AG04450 (cell line): ENCODE measurements at regions not wholly inside any gene's neighbourhood (a gene's known extent, or its start where the extent isn't known, plus 50 kb on each side); places are given as distances from the start of the nearest gene placed in this dataset.
"Not testable (repeated sequence)": the region's sequence is repeated elsewhere in the genome, so short reads cannot be mapped to it uniquely, and the experiment has no call there.

ENCODE experiments used
- CTCF ChIA-PET: fragments of 300-600, 350-600 bp; formaldehyde crosslinking; extraction: SDS; loops from one replicate; lab custom pipeline; 2022; ENCODE audit warnings: antibody characterized with exemption, inconsistent platforms; lab: Charles Lee
- POLR2A ChIA-PET: fragments of 350-600 bp; formaldehyde crosslinking; extraction: SDS; loops from one replicate; lab custom pipeline; 2021; ENCODE audit warnings: antibody characterized with exemption, inconsistent platforms; lab: Yijun Ruan, JAX
- DNase-seq: peaks from one replicate; pipeline ENCODE4 v3.0.0-alpha.2; 2011; ENCODE audit warnings: low read depth, low spot score
- H3K27ac ChIP-seq: one replicate; pipeline ENCODE4 v1.5.1; 2012; ENCODE audit warnings: low read depth, low read length, control low read depth
- H3K27me3 ChIP-seq: one replicate; pipeline ENCODE4 v1.6.0; 2012; ENCODE audit warnings: low read length; ENCODE audit not compliant: control insufficient read depth, insufficient read depth
- H3K4me3 ChIP-seq: 2 replicates; pipeline ENCODE4 v1.5.1; 2011; ENCODE audit warnings: mild to moderate bottlenecking, low read depth, low read length, control low read depth
- H3K9me3 ChIP-seq: 2 replicates; pipeline ENCODE4 v1.5.1; 2012; ENCODE audit warnings: low read length; ENCODE audit not compliant: control insufficient read depth, insufficient read depth
- CTCF ChIP-seq: IDR thresholded peaks from 2 replicates; pipeline ENCODE4 v1.5.1; 2011; ENCODE audit warnings: low read depth, low read length, control low read depth, inconsistent platforms

GRCh38 chr4:27412613-27413012 lies 552.0 kb downstream of the STIM2 start:
- no peak for TF ChIP-seq CTCF
- ChIA-PET POLR2A (no interaction called here), CTCF (no interaction called here)
- no peaks in the 10 kb centered on the region for H3K27me3 ChIP-seq
- no peak overlapping the region for H3K27ac ChIP-seq
- no peak for DNase-seq
- peaks cover 3% of the 10 kb centered on the region; the same call in 1 of the 2 replicates for H3K9me3 ChIP-seq
- H3K4me3 ChIP-seq: no peak overlapping the region

- peaks cover 3% of the 10 kb centered on the region; the same call in 1 of the 2 replicates for H3K9me3 ChIP-seq
- POLR2A ChIA-PET: no interaction called here
- no peak for DNase-seq
- no peak overlapping the region for H3K4me3 ChIP-seq
- H3K27ac ChIP-seq: no peak overlapping the region
- no peaks in the 10 kb centered on the region for H3K27me3 ChIP-seq
- no peak for TF ChIP-seq CTCF
- CTCF ChIA-PET: no interaction called here
Measured at GRCh38 chr4:27414887-27415731, 554.5 kb downstream of the STIM2 start.

GRCh38 chr4:27428661-27429060 lies 568.0 kb downstream of the STIM2 start:
- DNase-seq: no peak
- Histone ChIP-seq H3K4me3 (no peak overlapping the region), H3K27me3 (no peaks in the 10 kb centered on the region), H3K27ac (no peak overlapping the region), H3K9me3 (no peaks in the 10 kb centered on the region)
- CTCF ChIA-PET: no interaction called here
- POLR2A ChIA-PET: no interaction called here
- no peak for TF ChIP-seq CTCF

GRCh38 chr4:27429364-27429871 lies 568.8 kb downstream of the STIM2 start:
- DNase-seq: no peak
- Histone ChIP-seq H3K4me3 (no peak overlapping the region), H3K9me3 (no peaks in the 10 kb centered on the region), H3K27ac (no peak overlapping the region), H3K27me3 (no peaks in the 10 kb centered on the region)
- TF ChIP-seq CTCF: no peak
- CTCF ChIA-PET: no interaction called here
- POLR2A ChIA-PET: no interaction called here

GRCh38 chr4:27442146-27442545 lies 581.5 kb downstream of the STIM2 start:
- no peak overlapping the region for H3K4me3 ChIP-seq
- no peak for DNase-seq
- TF ChIP-seq CTCF: no peak
- ChIA-PET POLR2A (no interaction called here), CTCF (no interaction called here)
- H3K27ac ChIP-seq: no peak overlapping the region
- peaks cover 4% of the 10 kb centered on the region; the same call in 1 of the 2 replicates for H3K9me3 ChIP-seq
- H3K27me3 ChIP-seq: no peaks in the 10 kb centered on the region

- POLR2A ChIA-PET, DNase-seq, H3K27ac ChIP-seq, CTCF ChIA-PET, H3K4me3 ChIP-seq, H3K27me3 ChIP-seq, H3K9me3 ChIP-seq: not testable (repeated sequence)
Measured at GRCh38 chr4:27442661-27443060, 582.0 kb downstream of the STIM2 start.
